Endothelial cell of umbilical vein (primary cell): ENCODE measurements at regions not wholly inside any gene's neighbourhood (a gene's known extent, or its start where the extent isn't known, plus 50 kb on each side); places are given as distances from the start of the nearest gene placed in this dataset.

ENCODE experiments used
- BruUV-seq: library from RNA; stranded (reverse); fragments of 400-500 nt; replicated peaks from 2 replicates; lab custom pipeline; 2021; lab: Mats Ljungman, UMichigan
- CTCF ChIA-PET: fragments of 300-600, 350-600 bp; sonication (Branson Sonifier 250); formaldehyde crosslinking; loops from one replicate; lab custom pipeline; 2021; ENCODE audit warnings: antibody characterized with exemption, inconsistent platforms; lab: Charles Lee
- POLR2A ChIA-PET: fragments of 300-600, 350-600 bp; sonication (Branson Sonifier 250); formaldehyde crosslinking; loops from one replicate; lab custom pipeline; 2021; ENCODE audit warnings: antibody characterized with exemption, inconsistent platforms; lab: Charles Lee
- DNase-seq: peaks from one replicate; pipeline ENCODE4 v3.0.0-alpha.2; 2011; ENCODE audit warnings: low read depth, low spot score
- FAIRE-seq: peaks from 2 replicates; lab custom pipeline; 2011; peaks lifted over from hg19 to GRCh38; lab: Jason Lieb, UNC
- H2AFZ ChIP-seq: 2 replicates; pipeline ENCODE4 v1.6.0; 2012; ENCODE audit warnings: low read depth, low read length, control low read depth, inconsistent platforms
- H3K27ac ChIP-seq: 2 replicates; pipeline ENCODE4 v1.5.1; 2011; ENCODE audit warnings: low read depth, mild to moderate bottlenecking, control low read depth, low read length, moderate library complexity; ENCODE audit not compliant: insufficient read depth
- H3K27me3 ChIP-seq, 2 experiments: 2 replicates each; pipeline versions ENCODE4 v1.6.0 to v1.6.1; 2011; ENCODE audit warnings: low read length in 2 of 2, mixed read lengths in 1 of 2; ENCODE audit not compliant: control insufficient read depth in 2 of 2, insufficient read depth in 2 of 2
- H3K36me3 ChIP-seq, 2 experiments: 2 replicates in 1 of 2; 3 replicates in 1 of 2; pipeline ENCODE4 v1.5.1; 2011; ENCODE audit warnings: low read length in 2 of 2, mild to moderate bottlenecking in 1 of 2, moderate library complexity in 1 of 2; ENCODE audit not compliant: control insufficient read depth in 2 of 2, insufficient read depth in 2 of 2; ENCODE audit errors: extremely low read depth in 1 of 2
- H3K4me1 ChIP-seq: 3 replicates; pipeline ENCODE4 v1.5.1; 2011; ENCODE audit warnings: mild to moderate bottlenecking, low read length; ENCODE audit not compliant: control insufficient read depth, insufficient read depth; ENCODE audit errors: extremely low read depth
- H3K4me2 ChIP-seq: 2 replicates; pipeline ENCODE4 v1.6.1; 2011; ENCODE audit warnings: low read length, control low read depth, mixed read lengths; ENCODE audit not compliant: insufficient read depth
- H3K4me3 ChIP-seq, 3 experiments: fragments of 200-600 bp in 1 of 3; sonication (generic), shearing (Covaris generic) in 1 of 3; replicated peaks in 1 of 3; 2 replicates each; pipeline ENCODE4 v1.5.1; 2011 to 2016; ENCODE audit warnings: control low read depth in 3 of 3, low read length in 3 of 3, mild to moderate bottlenecking in 2 of 3, inconsistent platforms in 1 of 3, low read depth in 1 of 3, moderate library complexity in 1 of 3; ENCODE audit not compliant: insufficient read depth in 1 of 3
- H3K79me2 ChIP-seq: 2 replicates; pipeline ENCODE4 v1.6.0; 2012; ENCODE audit warnings: low read length, inconsistent platforms; ENCODE audit not compliant: control insufficient read depth, insufficient read depth
- H3K9ac ChIP-seq: replicated peaks from 2 replicates; pipeline ENCODE3; 2011; ENCODE audit warnings: low read length, control low read depth; ENCODE audit not compliant: insufficient read depth; ENCODE audit errors: extremely low read depth
- H3K9me1 ChIP-seq: replicated peaks from 3 replicates; pipeline ENCODE4 v1.6.0; 2011; ENCODE audit warnings: mild to moderate bottlenecking, low read length; ENCODE audit not compliant: control insufficient read depth, insufficient read depth; ENCODE audit errors: extremely low read depth
- H3K9me3 ChIP-seq: replicated peaks from 2 replicates; pipeline ENCODE4 v1.5.1; 2012; ENCODE audit warnings: low read length, inconsistent platforms; ENCODE audit not compliant: control insufficient read depth, insufficient read depth
- H4K20me1 ChIP-seq: replicated peaks from 2 replicates; pipeline ENCODE3; 2011; ENCODE audit warnings: mild to moderate bottlenecking, low read length; ENCODE audit not compliant: control insufficient read depth, insufficient read depth; ENCODE audit errors: extremely low read depth
- EZH2 ChIP-seq: IDR thresholded peaks from 2 replicates; pipeline ENCODE4 v1.6.1; 2012; ENCODE audit warnings: borderline replicate concordance, low read depth, mild to moderate bottlenecking, moderate library complexity, low read length, inconsistent platforms; ENCODE audit not compliant: severe bottlenecking
- FOS ChIP-seq: IDR thresholded peaks from 2 replicates; pipeline ENCODE4 v1.6.1; 2011; ENCODE audit warnings: mild to moderate bottlenecking, low read length, moderate library complexity, borderline replicate concordance; ENCODE audit not compliant: insufficient read depth
- GATA2 ChIP-seq: IDR thresholded peaks from 2 replicates; pipeline ENCODE4 v1.7.0; 2011; ENCODE audit warnings: low read depth, mild to moderate bottlenecking, moderate library complexity, mixed read lengths, low read length; ENCODE audit not compliant: insufficient read length, insufficient read depth
- JUN ChIP-seq: IDR thresholded peaks from 2 replicates; pipeline ENCODE4 v1.6.1; 2011; ENCODE audit warnings: borderline replicate concordance, low read depth; ENCODE audit not compliant: insufficient read length, insufficient read depth
- MYC ChIP-seq: IDR thresholded peaks from one replicate; pipeline ENCODE4 v1.6.1; 2011; ENCODE audit warnings: mild to moderate bottlenecking, low read depth, low read length
- POLR2A ChIP-seq: IDR thresholded peaks from 2 replicates; pipeline ENCODE4 v1.6.1; 2012; ENCODE audit warnings: low read depth, mild to moderate bottlenecking, control low read depth, low read length
- POLR2AphosphoS5 ChIP-seq: IDR thresholded peaks from 2 replicates; pipeline ENCODE4 v1.6.1; 2012; ENCODE audit warnings: low read depth, mild to moderate bottlenecking, control low read depth, low read length, moderate library complexity; ENCODE audit not compliant: insufficient read depth
- dilution Hi-C: fragments of 300-500 bp; cut with MboI; formaldehyde crosslinking; loops from one replicate; pipeline ENCODE4 v1.15.0; 2019; ENCODE audit warnings: low sequenced_read_pairs; ENCODE audit not compliant: extremely low pct_ligation_motif_present
- intact Hi-C: fragments of 100-400 bp; cut with micrococcal nuclease; formaldehyde crosslinking; loops from one replicate; pipeline ENCODE4 v1.10.0; 2022
- TF ChIP-seq, protein P1 (sequence below): IDR thresholded peaks from 2 replicates; pipeline ENCODE4 v1.6.1; 2011; ENCODE audit not compliant: insufficient read depth, insufficient read length
- TF ChIP-seq, protein P2 (sequence below), 2 donors: IDR thresholded peaks; 1 replicate in 1 of 2; 2 replicates in 1 of 2; pipeline ENCODE4 v1.5.1; 2011; ENCODE audit warnings: low read length in 2 of 2, mild to moderate bottlenecking in 2 of 2, moderate library complexity in 2 of 2, control low read depth in 1 of 2, inconsistent platforms in 1 of 2, low read depth in 1 of 2; ENCODE audit not compliant: insufficient read depth in 1 of 2; ENCODE audit errors: extremely low read depth in 1 of 2

DNA sequence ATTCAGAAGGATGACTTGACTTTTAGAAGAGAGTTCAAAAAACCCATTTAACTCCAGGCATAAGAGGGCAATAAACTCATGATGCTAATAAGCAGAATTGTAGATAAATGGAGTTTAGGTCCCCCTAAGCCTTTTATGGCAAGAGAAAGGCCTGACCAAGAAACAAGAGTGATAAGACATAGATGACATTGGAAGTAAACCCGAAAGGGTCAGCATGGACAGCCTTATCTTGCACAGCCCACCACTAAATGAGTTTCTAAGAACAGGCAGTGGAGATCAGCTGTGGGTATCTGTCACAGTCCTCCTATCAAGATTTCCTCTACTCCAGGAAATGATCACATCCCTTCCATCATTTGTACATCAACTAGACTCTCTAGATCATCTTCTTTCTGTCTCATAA is 457.9 kb upstream of the ADAMTS9 start:
- dilution Hi-C loops, result no loop called here
- no peaks in the 10 kb centered on the region for H3K79me2 ChIP-seq
- DNase-seq, result no peak
- H3K27me3 ChIP-seq, result no peaks in the 10 kb centered on the region
- no peak overlapping the region for H3K9ac ChIP-seq
- intact Hi-C loops, result no loop called here
- H4K20me1 ChIP-seq, result no peaks in the 10 kb centered on the region
- no peaks in the 10 kb centered on the region for H3K9me3 ChIP-seq
- no peaks in the 10 kb centered on the region for H3K36me3 ChIP-seq
- no peak for TF ChIP-seq EZH2
- TF ChIP-seq, protein P1, sequence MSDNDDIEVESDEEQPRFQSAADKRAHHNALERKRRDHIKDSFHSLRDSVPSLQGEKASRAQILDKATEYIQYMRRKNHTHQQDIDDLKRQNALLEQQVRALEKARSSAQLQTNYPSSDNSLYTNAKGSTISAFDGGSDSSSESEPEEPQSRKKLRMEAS, result no peak
- no peak for TF ChIP-seq FOS
- TF ChIP-seq POLR2A, result no peak
- no peak for TF ChIP-seq POLR2AphosphoS5
- TF ChIP-seq MYC, result no peak
- TF ChIP-seq GATA2, result no peak
- TF ChIP-seq JUN, result no peak
- TF ChIP-seq, protein P2, sequence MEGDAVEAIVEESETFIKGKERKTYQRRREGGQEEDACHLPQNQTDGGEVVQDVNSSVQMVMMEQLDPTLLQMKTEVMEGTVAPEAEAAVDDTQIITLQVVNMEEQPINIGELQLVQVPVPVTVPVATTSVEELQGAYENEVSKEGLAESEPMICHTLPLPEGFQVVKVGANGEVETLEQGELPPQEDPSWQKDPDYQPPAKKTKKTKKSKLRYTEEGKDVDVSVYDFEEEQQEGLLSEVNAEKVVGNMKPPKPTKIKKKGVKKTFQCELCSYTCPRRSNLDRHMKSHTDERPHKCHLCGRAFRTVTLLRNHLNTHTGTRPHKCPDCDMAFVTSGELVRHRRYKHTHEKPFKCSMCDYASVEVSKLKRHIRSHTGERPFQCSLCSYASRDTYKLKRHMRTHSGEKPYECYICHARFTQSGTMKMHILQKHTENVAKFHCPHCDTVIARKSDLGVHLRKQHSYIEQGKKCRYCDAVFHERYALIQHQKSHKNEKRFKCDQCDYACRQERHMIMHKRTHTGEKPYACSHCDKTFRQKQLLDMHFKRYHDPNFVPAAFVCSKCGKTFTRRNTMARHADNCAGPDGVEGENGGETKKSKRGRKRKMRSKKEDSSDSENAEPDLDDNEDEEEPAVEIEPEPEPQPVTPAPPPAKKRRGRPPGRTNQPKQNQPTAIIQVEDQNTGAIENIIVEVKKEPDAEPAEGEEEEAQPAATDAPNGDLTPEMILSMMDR (IDR thresholded peaks at IDR 0.05; ENCODE audit: extremely low read depth in 1 of 2, insufficient read depth in 1 of 2, low read depth in 1 of 2, low read length in 2 of 2), result no peak
- ChIA-PET CTCF (interaction anchor here (1.2 to 1.9 kb wide), 3 partner anchors 25 to 612 kb away, joined by 4 to 7 read pairs (median 5); no protein-coding TSS in a partner anchor), POLR2A (no interaction called here)
- H3K4me1 ChIP-seq, result no peaks in the 10 kb centered on the region
- H3K9me1 ChIP-seq, result no peaks in the 10 kb centered on the region
- H2AFZ ChIP-seq, result no peak overlapping the region
- H3K4me3 ChIP-seq, result no peak overlapping the region
- no peak for FAIRE-seq
- no peak overlapping the region for H3K4me2 ChIP-seq
- no TSS peak for BruUV-seq
- H3K27ac ChIP-seq, result no peak overlapping the region
